LHCN-M2 (cell line): ENCODE measurements at regions not wholly inside any gene's neighbourhood (a gene's known extent, or its start where the extent isn't known, plus 50 kb on each side); places are given as distances from the start of the nearest gene placed in this dataset.
A peak's percentile ranks its signal among the peaks of the same experiment; 100 is the strongest.
"Not testable (repeated sequence)": the region's sequence is repeated elsewhere in the genome, so short reads cannot be mapped to it uniquely, and the experiment has no call there.

ENCODE experiments used
- DNase-seq: peaks from one replicate; pipeline ENCODE4 v3.0.0-alpha.2; 2012; ENCODE audit warnings: low read depth

- DNase-seq = not testable (repeated sequence)
Measured at GRCh38 chr17:27365329-27365945, 71.5 kb downstream of the WSB1 start.

- no peak for DNase-seq
Measured at GRCh38 chr17:27366437-27366836, 72.5 kb downstream of the WSB1 start.

GRCh38 chr17:27367121-27367981 lies 73.4 kb downstream of the WSB1 start:
- DNase-seq = no peak

DNA sequence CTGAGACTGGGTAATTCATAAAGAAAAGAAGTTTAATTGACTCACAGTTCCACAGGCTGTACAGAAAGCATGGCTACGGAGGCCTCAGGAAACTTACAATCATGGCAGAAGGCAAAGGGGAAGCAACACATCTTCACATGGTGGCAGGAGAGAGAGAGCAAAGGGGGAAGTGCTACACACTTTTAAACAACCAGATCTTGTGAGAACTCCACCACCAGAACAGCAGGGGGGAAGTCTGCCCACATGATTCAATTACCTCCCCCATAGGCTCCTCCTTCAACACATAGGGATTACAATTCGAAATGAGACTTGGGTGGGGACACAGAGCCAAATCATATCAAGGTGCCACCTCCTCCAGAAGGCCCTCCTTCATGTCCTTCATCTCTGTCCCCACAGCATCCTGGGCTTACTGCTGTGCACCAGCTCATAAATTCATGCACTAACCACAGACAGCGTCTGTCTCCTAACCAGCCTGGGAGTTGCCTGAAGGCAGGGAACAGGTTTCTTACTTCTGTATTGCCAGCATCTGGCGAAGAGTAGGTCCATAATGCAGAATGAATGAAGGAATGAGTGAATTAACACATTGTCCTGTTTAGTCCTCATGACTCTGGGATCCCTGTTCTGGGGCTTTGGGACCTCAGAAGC lies 74.4 kb downstream of the WSB1 start:
- DNase-seq = no peak

DNA sequence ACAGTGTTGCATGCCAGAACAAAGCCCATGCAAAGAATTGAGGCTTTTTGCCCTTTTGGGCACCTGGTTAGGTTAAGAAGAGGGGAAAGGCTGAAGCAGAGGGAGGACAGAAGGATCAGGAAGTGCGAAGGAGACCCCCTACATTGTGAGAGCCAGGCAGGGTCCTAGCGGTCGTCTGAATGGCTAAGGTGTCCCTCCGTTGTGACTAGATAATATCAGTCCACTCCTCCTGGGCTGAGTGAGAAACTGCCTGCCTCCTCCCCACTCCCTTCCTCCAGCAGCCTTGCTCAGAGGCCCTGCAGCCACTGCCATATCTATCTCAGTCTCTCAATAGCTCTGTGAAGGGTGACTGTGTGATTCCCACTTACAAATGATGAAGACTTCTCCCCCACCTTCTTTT lies 75.1 kb downstream of the WSB1 start:
- DNase-seq = no peak

DNA sequence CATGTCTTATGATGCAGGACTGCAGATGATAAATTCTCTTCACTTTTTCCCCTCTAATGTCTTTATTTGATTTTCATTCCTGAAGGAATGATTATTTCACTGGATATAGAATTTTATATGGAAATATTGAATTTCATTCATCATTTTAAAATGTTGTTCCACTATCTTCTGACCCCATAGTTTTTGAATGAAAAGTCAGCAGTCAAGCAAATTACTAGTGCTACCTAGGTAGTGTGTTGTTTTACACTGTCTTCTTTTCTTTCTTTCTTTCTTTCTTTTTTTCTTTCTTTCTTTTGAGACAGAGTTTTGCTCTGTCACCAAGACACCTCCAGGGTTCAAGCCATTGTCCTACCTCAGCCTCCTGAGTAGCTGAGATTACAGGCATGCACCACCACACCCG lies 76.9 kb downstream of the WSB1 start:
- DNase-seq = no peak

- not testable (repeated sequence) for DNase-seq
Measured at GRCh38 chr17:27373695-27374094, 79.8 kb downstream of the WSB1 start.

DNA sequence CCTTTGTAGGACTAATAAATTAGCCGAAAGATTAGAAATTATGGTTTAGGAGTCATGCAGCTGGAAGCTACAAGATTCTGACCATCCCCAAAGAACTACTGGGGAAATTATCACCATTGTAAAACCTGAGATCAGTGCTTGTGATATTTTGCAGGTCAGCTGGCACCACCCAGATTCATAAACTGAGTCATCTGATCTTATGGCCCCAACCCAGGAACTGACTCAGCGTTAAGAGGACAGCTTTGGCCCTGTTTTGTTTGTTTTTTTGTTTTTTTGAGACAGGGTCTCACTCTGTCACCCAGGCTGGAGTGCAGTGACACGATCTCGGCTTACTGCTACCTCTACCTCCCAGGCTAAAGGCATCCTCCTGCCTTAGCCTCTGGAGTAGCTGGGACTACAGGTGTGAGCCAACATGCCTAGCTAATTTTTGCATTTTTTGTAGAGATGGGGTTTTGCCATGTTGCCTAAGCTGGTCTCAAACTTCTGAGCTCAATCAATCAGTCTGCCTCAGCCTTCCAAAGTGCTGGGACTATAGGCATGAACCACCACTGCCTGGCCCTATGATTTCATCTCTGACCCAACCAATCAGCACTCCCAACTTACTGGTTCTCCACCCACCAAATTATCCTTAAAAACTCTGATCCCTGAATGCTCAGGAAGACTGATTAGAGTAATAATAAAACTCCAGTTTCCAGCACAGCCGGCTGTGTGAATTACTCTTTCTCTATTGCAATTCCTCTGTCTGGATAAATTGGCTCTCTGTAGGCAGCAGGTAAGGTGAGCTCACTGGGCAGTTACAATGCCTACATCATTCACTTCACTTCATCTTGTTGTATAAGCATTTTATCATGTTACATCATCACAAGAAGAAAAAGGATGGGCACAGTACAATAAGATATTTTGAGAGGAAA lies 79.4 kb upstream of the KSR1 start:
- peak; percentile 87 for DNase-seq

DNA sequence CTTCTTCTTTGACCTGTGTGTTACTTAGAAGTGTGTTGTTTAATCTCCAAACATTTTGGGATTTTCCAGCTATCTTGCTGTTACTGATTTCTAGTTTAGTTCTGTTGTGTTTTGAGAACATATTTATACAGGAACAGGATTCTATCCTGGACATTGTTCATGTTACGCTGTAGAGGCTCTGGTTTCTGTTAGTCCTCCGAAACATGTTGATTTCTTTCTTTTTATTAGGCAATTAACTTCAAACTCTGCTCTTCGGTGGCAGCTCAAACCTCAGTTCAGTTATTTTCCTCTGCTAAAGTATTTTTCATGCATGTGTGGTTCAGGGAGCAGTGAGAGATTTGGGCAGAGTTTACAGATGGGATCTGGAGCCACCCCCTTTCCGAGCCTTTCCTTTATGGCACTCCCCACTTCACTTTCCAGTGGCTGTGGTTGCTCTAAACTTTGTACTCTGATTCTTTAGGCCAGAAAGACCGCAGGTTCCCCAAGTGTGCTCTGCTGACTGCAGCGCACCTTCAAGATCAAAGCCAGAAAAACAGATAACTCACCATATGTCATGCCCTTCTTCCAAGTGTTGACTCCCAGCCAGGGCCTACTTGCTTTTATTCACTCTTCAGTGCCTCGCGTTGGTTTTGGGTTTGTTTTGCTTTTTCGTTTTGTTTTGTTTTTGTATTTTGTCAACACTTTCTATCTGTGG lies 77.6 kb upstream of the KSR1 start:
- no peak for DNase-seq

- DNase-seq = peak; percentile 70
Measured at GRCh38 chr17:27379888-27380533, 76.2 kb upstream of the KSR1 start.

DNA sequence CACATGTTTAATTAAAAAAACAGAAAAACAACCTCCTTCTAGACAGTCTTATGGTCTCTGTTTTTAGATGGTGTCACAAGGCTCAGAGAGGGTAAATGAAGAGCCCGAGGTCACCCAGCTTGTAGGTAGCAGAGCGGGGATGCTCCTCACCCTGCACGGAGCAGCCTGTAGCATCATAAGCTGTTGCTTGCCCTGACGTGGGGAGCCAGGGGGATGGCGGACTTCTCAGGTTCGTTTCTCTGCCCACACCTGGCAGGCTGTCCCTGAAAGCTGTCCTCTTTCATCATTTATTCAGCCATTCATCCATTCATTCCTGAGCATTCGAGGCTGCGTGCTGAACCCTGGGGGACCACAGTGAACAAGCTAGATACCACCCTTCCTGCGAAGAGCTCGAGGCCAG lies 75.7 kb upstream of the KSR1 start:
- DNase-seq = no peak

DNA sequence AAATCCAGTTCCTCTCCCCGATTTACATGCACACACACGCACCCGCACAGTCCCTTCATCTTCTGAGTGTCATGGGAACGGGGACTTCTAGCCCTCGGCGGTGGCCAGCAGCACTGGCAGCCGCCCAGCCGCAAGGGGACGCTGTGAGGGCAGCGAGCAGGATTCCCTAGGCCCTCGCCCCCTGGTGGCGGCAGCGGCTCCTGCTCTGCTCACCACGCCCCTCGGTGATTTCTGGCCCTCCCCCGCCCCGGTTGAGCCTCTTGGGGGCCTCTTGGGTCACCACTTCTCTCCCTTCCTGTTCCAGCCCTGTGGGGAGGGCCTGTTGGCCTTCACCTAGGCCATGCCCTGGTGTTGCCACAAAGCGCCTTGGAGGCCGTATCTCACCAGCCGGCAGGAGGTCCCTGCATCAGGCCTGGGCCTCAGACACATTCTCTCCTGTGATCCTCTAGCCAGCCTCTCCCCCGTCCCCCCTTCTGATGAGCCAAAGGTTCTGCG lies 75.2 kb upstream of the KSR1 start:
- peak; percentile 35 for DNase-seq

- DNase-seq = no peak
Measured at GRCh38 chr17:27382025-27382424, 74.2 kb upstream of the KSR1 start.

GRCh38 chr17:27384261-27384701 lies 72.0 kb upstream of the KSR1 start:
- peak; percentile 100 for DNase-seq

DNA sequence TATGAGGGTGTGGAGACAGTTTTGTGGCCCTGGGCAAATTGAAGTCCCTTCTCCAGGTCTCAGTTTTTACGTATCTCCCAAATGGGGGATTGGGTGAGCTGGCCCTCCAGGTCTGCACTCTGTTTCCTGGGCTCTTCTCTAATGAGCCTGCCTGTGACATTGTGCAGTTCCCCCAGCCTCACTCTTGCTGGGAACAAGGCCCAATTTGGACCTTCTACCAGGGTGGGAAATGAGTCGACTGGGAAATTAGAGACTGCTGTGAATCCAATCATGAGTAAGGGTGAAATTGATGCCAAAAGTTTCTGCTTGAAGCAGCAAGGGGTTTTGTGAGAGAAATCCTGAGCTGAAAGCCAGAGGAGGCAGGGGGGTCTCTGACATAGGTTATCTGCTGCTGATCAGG lies 71.5 kb upstream of the KSR1 start:
- DNase-seq = peak; percentile 71

DNA sequence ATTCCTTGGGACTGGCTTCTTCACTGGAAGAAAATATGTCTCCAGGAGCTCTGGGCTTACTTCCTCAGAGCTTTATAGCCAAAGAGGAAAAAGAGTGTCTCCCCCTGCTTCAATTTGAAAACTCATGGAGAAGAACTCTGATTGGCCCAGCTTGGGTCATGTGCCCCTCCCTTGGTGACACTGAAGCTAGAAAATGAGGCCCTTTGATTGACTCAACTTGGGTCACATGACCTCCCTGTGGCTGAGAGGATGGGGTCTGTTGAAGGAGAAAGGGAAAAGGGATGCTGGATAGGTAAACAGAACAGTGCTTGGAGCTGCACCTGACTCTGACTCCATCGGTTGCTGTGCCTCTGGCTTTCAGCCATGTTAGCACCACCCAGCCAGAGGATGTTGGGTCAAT lies 70.6 kb upstream of the KSR1 start:
- no peak for DNase-seq

DNA sequence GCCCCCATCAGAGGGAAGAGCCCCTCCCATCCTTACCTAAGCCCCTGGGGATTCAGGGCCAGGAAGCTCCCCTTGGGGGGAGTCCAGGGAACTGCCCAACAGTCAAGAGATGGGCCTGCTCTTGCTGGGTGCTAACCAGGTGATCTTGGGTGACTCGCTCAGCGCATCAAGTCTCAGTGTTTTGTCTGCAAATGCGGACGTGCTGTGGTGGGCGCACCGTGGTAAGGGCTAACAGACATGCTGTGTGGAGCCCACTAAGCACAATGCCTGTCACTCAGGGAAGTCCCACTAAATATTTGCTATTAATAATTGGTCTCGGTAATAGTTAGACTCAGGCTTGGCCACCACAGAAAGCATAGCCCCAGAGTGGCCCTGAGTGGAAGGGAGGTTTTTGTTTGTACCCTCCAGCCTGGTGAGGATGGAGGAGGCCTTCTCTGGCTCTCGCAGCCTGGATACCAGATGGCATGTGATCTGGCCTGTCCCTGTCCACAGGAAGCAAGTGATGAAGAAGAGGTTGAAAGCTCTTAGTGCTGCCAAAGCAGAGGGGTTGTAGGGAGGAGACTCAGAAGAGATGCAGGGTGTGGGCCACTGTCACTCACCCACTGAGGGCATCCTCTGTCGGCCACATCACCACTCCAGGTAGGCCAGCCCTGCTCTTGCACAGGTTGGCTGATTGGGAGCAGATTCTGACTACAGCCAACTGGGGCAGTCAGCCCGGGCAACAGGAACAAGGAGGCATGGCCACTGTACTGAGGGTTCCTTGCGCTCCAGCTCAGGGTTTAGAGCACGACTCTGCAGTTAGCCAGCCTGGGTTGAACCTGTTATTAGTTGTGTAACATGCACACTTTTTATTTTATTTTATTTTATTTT lies 69.8 kb upstream of the KSR1 start:
- DNase-seq = no peak

DNA sequence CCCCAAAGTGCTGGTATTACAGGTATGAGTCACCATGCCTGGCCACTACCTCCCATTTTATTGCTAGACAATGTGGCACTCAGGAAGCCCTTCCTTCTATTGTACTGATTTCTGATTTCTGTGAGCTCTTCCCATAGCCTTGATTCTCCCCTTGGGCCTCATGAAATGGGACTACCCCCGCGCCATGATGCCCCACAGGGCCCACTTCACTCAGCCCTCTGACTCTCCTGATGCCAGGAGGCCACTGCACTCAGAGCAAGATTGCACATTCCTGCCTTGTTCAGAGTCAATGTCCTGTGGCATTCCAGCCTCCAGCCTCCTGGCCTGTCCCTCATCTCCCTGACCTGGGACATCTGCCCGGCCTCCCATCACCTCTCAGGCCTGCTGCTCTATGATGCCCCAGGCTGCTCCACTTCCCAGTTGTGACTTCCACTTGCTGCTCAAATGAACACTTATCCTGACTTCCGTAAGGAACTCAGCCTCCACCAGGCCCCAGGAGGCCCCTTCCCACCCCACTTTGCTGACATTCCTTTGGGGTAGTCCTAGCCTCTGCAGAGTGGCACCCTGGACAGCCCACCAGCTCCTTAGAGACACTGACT lies 66.6 kb upstream of the KSR1 start:
- DNase-seq = no peak

GRCh38 chr17:27390540-27390939 lies 65.7 kb upstream of the KSR1 start:
- DNase-seq = no peak
